Uterus (tissue), 2 donors: ENCODE measurements at regions not wholly inside any gene's neighbourhood (a gene's known extent, or its start where the extent isn't known, plus 50 kb on each side); places are given as distances from the start of the nearest gene placed in this dataset.

Experiments used
- POLR2A ChIP-seq, 2 donors: fragments of 450-650 bp; IDR thresholded peaks; one replicate each; pipeline ENCODE4 v1.6.1; 2016; ENCODE audit warnings: antibody characterized with exemption in 2 of 2, mild to moderate bottlenecking in 1 of 2, moderate library complexity in 1 of 2
- TF ChIP-seq, protein P1 (sequence below), 4 experiments: fragments of 200-600 bp in 2 of 4; fragments of 450-650 bp in 2 of 4; sonication (generic) in 2 of 4; IDR thresholded peaks; one replicate each; pipeline ENCODE4 v1.5.1; 2016 to 2019; ENCODE audit warnings: antibody characterized with exemption in 4 of 4, mild to moderate bottlenecking in 2 of 4, moderate library complexity in 1 of 4

DNA sequence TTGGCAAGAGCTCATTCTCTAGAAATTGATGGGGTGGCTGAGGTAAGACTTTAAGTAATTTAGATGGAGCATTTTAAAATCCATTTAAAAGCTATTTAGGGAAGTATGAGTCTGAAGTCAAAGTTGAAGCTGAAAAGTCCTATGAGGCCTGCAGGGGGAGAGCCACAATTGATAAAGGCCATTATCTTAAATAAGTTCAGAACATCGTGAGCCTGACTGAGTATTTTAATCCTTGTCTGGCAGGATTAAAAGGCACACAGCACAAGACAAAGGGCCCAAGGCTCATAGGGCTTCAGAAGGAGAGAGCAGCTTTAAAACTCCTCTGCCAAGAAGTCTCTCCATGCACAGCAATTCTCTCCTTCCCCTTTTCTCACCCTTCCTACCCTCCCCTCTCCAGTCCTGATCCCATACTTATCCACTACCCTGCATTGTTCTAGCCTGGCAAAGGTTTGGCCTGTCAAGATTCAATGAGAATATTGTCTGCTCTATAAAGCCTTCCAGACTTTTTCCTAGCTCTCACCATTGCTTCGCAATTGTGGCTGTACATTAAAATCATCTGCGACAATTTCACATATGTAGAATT is 1312.9 kb downstream of the FAM181B start:
- TF ChIP-seq, protein P1, sequence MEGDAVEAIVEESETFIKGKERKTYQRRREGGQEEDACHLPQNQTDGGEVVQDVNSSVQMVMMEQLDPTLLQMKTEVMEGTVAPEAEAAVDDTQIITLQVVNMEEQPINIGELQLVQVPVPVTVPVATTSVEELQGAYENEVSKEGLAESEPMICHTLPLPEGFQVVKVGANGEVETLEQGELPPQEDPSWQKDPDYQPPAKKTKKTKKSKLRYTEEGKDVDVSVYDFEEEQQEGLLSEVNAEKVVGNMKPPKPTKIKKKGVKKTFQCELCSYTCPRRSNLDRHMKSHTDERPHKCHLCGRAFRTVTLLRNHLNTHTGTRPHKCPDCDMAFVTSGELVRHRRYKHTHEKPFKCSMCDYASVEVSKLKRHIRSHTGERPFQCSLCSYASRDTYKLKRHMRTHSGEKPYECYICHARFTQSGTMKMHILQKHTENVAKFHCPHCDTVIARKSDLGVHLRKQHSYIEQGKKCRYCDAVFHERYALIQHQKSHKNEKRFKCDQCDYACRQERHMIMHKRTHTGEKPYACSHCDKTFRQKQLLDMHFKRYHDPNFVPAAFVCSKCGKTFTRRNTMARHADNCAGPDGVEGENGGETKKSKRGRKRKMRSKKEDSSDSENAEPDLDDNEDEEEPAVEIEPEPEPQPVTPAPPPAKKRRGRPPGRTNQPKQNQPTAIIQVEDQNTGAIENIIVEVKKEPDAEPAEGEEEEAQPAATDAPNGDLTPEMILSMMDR (IDR thresholded peaks at IDR 0.05) = no peak
- no peak for TF ChIP-seq POLR2A (IDR thresholded peaks at IDR 0.05)
